HG03025 (cell line): ENCODE measurements at regions not wholly inside any gene's neighbourhood (a gene's known extent, or its start where the extent isn't known, plus 50 kb on each side); places are given as distances from the start of the nearest gene placed in this dataset.
A peak's percentile ranks its signal among the peaks of the same experiment; 100 is the strongest.

ENCODE experiments used
- ATAC-seq: cut with Tn5 transposase; IDR thresholded peaks from one replicate; pipeline ENCODE4 v1.9.1; 2021; ENCODE audit warnings: mild to moderate bottlenecking, moderate library complexity; ENCODE audit not compliant: unreplicated experiment, low FRiP score

DNA sequence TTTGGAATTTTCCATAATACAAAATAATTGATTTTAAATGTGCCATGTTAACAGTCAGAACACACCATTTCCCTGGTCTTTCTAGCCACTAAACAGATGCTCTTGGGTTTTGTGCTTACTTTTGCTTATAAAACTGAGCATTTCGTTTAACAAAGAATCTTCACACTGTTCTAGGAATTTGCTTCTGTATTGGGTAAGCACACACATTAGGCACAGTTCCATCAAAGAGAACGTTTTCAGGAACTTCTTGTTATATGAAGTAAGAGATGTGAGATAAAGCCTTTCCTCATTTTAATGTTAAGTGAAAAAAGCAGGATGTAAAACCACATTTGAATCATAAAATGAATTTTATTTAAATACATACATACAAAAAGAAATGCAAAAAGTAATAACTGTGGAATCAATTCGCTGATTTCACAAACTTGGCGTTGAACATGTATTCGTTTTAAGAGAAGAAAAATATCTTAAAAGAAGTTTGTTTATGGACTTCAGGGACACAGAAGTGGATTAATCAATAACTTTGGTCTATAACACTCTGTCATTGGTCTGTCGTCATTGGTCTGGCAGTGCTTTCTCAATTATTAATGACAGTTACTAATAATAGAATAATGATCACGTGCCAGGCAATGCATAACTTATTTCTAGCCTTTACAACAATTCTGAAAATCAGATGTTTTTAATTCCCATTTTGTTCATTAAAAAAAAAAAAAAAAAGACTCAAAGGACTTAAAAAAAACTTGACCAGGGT is 199.9 kb upstream of the PRDM1 start:
- no peak for ATAC-seq

DNA sequence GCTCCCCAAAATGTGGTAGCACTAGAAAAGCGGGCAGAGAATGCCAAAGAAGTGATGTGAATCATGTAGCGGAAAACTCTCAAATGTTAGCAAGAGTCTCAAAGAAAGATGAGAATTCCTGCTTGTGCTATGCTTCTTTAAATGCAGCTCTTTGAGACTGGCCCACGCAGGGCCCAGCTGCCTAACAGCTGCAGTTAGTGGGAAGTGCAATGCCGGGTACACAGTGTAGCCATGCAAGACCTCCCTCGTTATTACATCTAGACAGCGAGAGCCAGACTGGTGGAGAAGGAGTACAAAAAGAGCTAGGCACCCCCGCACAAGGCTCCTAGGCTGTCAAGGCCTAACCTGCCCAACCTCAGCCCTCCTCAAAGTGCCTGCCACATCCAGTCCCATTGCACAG is 201.7 kb upstream of the PRDM1 start:
- ATAC-seq, result no peak

DNA sequence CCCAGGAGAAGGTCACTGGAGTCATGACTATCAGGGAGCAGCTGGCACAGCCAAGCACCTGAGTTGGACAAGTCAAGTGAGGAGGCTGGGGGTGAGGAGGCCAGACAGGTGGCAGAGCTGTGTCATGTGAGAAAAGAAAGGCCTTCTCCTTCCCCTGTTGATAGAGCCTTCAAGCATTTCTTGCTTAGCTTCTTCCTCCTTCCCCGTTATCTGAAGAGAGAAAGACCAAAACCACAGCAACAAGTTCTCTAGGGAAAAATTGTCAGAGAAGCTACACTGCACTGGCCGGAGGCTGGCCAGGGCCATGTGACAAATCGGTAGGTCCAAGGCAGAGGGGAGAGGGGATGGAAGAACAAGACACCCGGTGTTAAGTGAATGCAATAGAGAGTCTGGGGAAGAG is 202.1 kb upstream of the PRDM1 start:
- ATAC-seq, result no peak

DNA sequence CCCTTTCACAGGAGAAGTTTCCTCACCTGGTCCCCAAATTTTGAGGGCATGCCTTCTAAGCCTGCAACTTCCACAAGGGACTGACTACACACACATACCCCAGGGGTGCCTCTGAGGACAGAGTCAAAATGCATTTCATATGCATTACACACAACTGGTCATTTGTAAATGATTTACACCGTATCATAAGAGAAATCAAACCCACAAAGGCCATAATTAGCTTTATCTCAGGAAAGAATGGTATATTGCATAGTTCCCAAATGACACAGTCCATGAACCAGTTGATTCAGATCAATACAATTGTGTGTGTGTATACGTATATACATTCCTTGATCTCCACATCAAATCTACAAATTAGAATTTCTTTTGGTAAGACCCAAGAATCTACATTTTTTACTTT is 203.3 kb upstream of the PRDM1 start:
- no peak for ATAC-seq

DNA sequence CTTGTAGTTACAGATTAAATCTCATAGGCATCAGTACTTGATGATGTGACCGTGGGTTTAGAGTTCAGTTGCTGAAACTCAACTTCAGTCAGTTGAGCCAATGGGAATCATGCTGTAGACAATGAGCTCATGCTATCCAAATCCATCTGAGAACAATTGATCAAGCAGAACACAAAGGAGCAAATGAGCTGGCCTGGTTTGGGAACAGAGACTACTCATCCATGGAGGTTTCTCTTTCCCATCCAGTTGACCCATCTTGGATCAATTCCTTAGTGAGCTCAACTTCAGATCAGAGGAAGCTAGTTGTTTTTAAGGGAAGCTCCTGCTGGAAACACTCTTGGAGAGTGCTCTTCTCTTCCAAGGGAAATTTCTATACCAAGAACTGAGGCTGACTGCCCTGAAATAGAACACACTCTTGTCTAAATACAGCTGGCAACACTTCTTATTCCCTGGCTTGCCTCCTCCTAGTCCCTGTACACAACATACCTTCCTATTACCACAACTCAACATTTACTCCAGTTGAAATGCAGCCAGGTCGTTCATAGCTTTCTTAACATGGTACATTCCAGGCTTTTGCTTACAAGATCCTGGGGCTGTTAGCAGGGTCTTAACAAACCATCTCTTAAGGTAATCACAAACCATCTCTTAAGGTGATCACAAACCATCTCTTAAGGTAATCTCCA is 203.9 kb upstream of the PRDM1 start:
- ATAC-seq, result no peak

DNA sequence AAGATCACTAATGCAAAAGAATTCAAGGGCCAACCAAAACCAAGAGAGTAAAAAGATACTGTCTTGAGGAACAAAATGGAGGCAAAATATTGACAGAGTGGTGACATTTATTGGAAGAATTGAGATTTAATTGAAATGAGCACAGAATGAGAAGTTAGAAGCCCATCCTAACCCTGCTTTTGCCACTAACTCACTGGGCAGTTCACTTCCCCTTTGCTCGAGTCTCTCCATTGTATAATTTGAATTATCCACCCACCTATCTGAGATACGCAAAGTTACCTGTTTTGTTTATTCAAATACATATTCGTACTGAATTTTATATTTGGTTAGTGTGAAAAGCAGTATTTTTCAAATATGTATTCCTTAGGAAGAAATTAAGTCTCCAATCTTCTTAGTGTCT is 204.5 kb upstream of the PRDM1 start:
- no peak for ATAC-seq

DNA sequence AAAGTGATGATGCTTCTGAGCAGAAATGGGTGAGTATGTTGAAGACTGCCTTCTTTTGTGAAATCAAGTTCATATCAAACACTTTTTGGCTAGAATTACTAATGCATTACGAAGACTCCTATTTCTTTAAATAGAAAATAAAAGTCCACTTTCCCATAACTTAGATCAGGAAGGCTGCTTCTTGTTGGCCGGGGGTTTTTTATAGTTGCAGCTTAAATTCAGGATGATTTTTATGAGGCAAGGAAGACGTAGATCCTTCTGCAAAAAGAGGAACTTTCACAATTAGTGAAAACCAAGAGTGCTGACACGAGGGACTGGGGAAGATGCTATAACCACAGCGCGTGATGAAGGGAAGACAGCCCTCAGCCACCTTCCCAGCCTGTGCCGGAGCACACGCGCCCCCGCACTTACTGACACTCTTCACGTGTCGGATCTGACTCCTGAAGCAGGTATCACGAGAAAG is 206.1 kb upstream of the PRDM1 start:
- peak; percentile 51 for ATAC-seq

DNA sequence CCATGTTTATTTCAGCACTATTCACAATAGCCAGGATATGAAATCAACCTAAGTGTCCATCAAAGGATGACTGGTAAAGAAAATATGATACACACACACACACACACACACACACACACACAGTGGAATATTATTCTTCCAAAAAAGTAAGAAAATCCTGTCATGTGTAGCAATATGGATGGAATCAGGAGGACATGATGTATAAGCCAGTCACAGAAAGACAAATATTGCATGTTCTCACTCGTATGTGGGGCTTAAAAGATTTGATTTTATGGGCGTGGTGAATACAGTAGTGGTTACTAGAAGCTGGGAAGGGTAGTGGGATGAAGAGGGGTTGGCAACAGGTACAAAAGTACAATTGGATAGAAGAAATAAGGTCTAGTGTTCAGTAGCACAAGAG is 207.0 kb upstream of the PRDM1 start:
- ATAC-seq, result no peak

DNA sequence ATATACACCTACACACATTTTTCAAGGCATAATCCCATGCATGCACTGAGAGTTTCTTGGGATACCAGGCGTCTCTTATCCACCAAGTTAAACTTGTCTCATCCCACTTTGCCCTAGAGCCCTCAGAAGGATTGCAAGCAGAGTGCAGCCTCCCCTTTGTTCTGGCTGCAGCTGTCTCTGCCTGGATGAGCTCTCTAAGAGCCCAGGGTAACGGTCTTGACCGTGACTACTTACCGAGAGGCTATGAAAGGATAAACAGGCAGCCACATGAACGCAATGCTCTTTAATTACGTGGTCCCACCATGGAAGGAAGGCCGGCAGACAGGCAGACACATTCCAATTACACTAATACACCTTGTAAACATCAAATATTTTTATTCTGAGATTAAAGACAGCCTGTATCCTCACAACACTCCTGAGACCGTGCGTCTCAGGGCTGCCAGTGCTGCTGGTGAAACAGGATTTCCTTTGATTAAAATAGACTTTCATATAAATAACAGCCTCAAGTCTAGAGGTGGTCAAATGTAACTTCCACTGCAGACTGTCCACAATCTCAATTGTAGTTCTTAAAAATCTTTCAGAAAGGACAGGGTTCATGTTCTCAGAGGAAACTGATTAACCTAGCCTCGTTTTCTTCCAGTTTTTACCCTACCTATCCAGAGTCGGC is 210.0 kb upstream of the PRDM1 start:
- ATAC-seq, result no peak

DNA sequence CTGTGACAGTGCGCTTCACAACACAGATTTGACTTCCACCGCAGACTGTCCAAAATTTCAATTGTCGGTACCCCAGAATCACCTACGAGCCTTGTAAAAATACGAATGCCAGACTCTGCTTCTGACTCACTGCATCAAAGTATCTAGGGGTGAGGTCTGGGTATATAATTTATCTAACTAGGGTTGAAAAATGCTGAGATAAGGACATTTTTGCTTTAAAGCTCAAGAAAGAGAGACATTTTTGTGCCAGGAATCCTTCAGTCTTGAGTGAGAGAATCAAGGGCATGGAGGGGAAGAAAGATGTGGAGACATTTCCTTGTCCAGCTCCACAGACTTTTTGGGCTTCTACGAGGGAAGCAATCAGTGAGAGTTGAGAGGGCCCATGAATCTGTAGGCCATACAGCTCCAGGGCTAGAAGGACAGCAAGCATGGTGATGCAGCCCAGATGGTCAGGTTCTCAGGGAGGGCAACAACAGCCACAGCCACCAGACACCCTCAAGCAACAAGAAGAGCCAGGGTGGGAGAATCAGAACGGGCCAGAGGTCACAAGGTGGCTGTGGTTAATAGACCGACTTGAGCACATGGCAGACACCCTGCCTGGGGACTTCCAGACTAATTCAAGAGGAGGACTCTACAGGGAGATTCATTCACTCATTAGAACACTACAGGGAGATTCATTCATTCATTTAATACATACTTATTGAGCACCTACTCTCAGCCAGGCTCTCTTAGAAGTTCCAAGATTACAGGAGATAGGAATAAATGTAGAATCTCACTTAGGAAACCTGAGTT is 211.1 kb upstream of the PRDM1 start:
- no peak for ATAC-seq

DNA sequence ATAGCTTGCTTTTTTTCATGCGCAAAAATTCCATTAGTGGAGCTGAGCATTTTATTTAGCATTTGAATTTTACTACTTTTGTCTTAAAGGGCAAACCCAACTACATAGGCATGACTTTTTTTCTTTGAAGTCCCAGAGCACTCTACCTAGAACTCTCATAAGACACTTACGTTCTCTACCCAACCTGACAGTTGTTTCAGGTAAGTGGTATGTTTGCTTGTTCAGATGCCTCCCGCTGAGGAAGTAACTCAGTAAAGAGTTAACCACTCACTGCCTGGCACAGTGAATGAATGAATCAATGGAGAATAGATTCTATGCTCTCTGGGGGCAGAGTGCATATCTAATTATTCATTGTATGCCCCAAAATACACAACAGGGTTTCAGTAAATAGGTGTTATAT is 212.3 kb upstream of the PRDM1 start:
- ATAC-seq, result no peak

DNA sequence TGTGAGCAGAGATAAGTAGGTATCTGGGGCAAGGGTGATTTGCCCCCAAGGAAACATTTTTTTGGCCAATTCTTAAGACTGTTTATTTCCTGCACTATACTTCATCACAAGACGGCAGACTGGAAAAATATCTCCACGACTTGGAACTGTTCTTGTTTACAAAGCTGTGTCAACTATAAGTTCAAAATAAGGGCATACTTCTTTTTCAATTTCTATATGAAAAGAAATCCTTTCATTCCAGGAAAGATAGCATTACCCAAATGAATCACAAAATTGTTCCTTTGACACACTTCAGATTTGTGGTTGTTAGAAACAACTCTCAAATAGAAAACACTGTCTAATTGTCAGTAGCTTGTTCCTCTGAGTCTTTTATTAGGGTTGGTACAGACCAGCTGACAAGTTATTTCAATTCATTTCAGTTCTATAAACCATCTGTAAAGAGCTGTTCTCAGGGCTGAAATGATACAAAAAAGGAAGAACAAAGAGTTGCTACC is 212.9 kb upstream of the PRDM1 start:
- ATAC-seq, result no peak

DNA sequence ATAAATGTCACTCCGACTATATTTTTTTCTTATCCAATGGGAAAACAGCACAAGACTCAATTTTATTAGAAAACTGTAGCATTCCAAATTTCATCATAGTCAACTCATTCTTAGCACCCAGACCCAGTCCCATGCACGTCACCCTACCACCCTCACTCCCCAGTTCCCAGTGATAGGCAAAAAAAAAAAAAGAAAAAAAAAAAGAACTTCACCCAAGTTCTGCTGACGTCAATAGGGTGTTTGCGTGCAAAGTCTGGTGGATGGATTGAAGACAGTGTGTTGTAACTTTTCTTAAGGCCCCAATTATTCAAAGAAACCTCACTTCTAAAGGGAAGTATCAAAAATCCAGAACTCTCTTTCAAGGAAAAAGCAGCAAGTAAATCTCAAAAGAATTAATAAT is 213.9 kb upstream of the PRDM1 start:
- ATAC-seq, result no peak

DNA sequence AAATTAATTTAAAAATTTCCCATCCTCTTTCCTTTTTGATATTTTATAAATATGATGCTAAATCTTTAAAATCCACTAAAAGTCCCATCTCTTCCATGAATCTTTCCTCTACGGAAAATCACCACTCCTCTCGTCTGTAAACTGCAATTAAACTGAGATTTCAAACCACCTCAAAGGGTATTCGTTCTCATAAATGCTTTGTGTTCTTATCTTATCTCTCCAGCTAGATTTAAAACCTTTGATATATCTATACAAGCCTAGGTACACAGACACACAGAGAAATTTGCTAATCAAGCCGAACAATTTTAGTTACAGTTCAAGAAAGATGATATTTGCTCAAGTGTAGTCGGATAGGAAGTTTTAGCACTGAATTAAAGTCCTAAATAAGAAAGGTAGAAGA is 214.6 kb upstream of the PRDM1 start:
- ATAC-seq, result no peak

DNA sequence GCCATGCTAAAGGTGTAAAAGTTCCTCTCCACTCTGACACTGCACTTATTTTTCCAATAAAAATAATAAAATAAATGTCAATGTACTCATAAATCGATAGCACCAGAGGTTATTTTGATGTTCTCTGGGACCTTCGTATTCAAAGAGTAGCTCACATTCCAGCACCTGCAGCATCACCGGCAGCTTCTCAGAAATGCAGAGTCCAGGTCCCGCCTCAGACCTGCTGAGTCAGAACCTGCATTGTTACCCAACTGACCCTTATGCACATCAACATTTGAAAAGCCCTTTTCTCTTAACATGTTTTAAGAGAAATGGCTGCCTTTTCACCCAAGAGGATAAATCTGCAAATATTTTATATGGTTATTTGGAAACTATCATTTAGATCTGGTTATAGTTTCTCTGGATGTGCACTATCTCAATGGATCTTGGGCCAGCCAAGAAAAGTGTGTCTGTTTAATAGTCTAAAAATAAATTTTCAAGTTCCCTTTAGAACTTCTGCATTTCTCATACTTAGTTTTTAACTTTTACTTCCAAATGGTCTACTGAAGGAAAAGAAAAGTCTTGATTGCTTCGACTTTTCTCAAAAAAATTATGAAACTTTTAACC is 216.2 kb upstream of the PRDM1 start:
- no peak for ATAC-seq

DNA sequence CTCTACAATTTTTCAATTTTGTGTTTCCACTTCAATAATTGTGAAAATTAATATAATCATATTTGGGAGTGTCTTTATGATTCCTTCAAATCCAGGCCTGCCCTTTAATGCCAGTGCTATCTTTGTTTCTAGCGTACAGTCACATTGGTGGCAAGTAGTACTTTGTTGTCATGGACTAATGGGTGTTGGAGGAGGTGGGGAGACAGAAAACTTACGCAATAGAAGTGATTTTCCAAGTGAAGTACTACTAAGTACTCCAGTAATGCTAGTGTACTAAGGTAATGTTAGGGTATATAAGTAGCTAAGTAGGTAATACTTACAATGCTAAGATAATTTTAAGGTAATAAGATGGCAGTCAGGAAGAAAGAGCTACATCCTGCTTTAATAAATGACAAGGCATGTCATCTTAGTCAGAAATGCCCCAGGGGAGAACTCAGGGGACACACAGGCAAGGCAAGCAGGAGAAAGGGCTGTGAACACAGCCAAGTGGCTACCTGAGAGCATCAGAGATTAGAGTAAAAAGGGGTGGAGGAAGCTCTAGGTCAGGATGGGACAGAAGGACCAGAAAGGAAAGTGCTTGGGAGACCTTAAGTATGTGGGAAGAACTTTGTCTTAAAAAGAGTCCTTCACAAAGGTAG is 217.2 kb upstream of the PRDM1 start:
- no peak for ATAC-seq

DNA sequence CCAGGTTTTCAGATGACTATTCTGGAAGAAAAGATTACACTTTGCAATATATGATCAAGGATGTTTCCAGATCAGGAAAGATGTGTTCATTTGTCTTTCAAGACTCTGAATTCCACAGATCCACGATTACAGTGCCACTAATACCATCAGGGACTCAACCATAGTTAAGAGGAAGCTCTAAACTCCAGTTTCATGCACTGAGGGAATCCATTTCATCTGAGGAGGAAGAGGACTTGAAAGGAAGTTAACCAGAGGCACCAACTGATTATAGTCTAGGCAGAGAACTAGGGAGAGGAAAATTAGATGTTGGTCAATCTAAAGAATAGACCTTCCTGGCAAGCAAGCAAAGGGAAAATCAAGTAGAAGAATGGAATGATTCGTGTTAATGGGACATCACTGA is 218.3 kb upstream of the PRDM1 start:
- ATAC-seq, result no peak

DNA sequence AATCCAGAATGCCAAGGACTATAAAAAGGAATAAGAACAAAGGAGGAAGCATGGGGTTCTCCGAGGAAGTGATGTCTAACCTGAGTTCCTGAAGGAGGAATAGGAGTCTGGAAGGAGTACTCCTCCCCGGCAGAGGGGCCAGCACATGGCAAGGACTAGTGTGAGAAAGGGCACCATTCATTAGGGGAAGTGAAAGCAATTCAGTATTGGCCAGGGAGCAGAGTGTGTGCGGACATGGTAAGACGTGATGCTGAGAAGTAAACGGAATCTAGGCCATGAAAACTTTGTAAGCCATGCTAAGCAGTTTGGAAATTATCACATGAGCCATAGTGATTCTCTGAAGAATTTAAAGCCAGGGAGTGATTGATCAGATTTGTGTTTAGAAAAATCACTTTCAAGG is 218.9 kb upstream of the PRDM1 start:
- no peak for ATAC-seq

DNA sequence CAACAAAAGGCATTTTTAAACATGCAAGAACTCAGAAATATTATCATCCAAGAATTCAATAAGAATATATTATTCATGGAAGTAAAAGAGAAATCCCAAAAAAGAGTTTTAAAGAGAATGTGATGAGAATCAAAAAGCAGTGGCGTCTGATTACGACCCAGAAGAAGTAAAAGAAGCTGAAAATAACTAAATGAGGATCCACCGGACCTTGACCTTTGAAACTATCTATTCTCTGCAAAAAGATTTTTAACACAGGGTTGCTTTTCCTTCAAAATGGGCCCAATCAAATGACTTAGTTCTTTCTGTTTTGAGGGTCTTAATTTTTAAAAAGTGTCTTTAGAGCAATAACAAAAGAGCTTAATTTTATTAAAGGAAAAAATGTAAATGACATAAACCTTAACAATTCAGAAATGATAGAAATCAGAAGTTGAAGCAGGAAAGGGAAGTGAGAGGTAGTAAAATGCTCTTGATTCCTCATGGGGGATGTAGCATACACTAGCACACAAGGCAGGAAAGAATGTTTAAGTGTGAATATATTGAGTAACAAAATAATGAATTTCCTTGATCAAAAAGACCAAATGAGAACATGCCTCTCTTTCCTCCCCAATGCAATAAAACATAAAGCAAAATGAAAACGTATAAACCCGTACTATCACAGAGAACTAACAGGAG is 223.1 kb upstream of the PRDM1 start:
- no peak for ATAC-seq
